NCI-H524 (cell line): ENCODE measurements at regions not wholly inside any gene's neighbourhood (a gene's known extent, or its start where the extent isn't known, plus 50 kb on each side); places are given as distances from the start of the nearest gene placed in this dataset.

ENCODE experiments used
- DNase-seq, 2 experiments: peaks; one replicate each; lab custom pipeline; 2025; lab: John Stamatoyannopoulos, UW

GRCh38 chr13:66071608-66072007, 1158.5 kb downstream of the PCDH9 start:
- no peak for DNase-seq

- DNase-seq, result no peak
Measured at GRCh38 chr13:66071029-66071428, 1159.1 kb downstream of the PCDH9 start.

DNA sequence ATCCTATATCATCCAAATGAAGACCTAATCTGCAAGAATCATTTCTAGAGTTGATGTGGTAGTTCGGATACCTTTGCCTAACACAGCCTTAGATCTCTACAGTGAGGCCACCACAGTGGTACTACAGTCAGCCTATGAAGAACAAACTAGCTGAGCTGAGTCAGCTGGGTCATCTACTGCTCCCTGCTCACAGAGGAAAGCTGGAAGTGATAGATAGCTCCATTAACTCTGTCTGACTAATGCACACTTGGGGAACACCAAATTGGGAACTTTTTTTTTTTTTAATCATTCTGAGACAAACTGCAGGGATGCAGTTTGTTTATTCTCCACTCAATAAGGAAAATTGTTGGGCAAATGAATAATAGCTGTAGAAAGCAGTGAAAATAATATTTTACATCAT, 1160.6 kb downstream of the PCDH9 start:
- DNase-seq, result no peak

DNA sequence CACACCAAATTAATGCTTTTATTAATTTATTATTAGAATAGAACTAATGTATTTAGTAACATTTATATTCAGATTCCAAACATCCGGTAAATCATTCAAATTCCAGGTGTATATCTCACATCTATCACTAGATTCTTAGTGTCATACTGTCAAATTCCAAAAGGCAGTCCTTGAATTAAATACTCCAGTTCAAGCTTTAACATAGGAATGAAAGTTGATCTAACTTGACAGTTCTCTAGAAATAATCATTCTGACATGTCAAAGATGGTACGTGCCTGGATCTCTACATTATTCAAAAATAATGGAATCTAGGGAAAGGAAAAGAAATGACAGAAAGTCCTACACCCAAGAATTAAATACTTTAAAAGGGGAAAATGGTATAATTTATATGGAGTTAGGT, 1161.5 kb downstream of the PCDH9 start:
- no peak for DNase-seq

DNA sequence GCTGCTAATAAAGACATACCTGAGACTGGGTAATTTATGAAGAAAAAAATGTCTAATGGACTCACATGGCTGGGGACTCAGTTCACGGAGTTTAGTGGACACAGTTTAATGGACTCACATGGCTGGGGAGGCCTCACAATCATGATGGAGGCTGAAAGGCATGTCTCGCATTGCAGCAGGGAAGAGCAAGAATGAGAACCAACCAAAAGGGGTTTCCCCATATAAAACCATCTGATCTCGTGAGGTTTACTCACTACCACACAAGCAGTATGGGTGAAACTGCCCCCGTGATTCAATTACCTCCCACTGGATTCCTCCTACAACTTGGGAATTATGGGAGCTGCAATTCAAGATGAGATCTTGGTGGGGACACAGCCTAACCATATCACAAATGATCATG, 1181.2 kb downstream of the PCDH9 start:
- DNase-seq, result no peak

- no peak for DNase-seq
Measured at GRCh38 chr13:66040506-66040905, 1189.6 kb downstream of the PCDH9 start.

GRCh38 chr13:66037096-66037495, 1193.0 kb downstream of the PCDH9 start:
- no peak for DNase-seq

DNA sequence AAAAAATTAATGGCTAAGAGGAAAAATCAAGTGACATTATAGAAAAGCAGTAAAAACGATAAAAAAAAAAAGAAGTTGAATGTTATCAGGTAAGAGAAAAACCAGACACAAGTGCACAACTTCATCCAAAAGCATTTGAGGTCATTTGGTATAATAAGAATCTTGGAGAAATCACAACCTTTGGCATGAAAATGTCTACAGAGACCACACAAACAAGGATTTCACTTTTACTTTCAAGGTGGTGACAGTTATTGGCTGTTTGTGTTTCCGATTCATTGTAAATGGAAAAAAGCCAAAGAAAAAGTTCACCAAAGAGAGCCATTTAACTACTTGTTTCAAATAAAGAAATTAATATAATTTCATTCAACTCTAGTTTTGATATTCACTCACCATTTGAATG, 1193.5 kb downstream of the PCDH9 start:
- no peak for DNase-seq

- DNase-seq, result peak; percentile 37 to 81
Measured at GRCh38 chr13:66036024-66036614, 1194.0 kb downstream of the PCDH9 start.

DNA sequence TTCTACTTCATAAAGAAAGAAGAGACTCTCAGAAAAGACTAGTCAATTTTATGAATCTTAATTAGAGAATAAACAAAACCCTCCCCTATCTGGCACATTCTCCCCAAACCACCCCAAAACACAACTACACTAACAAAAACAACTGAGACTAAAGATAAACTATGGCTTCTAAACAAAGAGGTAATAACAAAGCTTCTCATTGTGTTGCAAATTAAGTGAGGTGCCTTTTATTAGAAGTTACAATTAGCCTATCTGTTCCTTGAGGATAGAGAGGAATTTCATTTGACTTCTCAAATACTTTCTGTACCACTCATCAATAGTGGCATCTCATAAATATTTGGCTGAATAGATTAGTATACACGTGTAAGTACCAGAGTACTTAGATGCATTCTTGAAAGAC, 1196.2 kb downstream of the PCDH9 start:
- DNase-seq, result no peak

GRCh38 chr13:66021846-66022245, 1208.3 kb downstream of the PCDH9 start:
- no peak for DNase-seq

DNA sequence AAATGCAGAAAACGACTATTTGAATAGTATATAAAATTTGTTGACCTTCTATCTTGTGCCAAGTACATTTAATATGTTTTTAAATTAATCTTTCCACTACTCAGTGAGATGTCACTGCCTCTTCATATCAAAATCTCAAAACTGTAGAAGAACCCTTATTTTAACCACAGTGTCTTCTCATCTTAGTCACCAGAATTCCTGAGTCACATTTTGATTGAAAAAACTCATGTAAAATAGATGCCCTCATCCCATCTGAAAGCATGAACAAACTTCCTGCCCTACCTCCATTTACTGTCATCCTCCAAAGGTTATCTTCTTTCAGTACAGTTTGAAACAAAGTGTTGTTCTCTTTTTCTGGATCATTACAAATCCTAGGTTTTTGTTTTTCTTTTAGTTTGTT, 1215.4 kb downstream of the PCDH9 start:
- DNase-seq, result no peak

GRCh38 chr13:66009241-66009640, 1220.9 kb downstream of the PCDH9 start:
- no peak for DNase-seq

- DNase-seq, result no peak
Measured at GRCh38 chr13:66003558-66003957, 1226.6 kb downstream of the PCDH9 start.

DNA sequence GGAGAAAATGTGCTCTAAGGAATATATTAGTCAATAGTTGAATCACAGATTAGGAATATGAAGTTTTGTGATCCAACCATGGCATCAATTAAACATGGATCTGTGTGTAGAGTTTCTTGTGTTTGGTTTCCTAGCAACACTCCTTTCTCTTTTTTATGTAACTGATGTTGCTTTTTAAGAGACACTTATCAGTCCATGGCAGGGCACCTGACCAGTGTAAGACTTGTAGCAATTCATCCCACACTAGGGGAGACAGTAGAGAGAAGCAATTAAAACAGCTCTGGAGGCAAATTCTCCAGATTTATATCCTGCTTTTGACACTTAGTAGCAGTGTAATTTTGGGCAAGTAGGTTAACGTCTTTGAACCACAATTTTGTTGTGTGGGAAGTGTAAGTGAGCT, 1229.0 kb downstream of the PCDH9 start:
- no peak for DNase-seq

GRCh38 chr13:65999411-65999810, 1230.7 kb downstream of the PCDH9 start:
- DNase-seq, result no peak

DNA sequence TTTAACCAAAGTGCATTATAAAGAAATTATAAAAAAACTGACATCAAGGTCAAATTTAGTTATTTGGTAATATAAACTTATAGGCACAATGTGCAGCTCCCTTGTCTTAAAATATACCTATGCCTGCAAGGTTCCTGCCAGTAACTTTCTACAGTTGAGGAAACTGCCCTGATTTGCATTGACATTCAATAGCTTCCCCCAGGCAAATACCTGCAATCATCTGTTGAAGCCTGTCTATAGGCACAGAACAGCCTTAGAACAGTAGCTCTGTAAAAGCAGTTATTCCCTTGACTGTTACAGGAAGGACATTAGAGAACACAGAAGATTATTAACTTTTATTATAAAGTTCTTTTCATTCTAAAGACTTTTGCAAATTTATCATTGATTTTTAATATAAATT, 1239.5 kb downstream of the PCDH9 start:
- no peak for DNase-seq

DNA sequence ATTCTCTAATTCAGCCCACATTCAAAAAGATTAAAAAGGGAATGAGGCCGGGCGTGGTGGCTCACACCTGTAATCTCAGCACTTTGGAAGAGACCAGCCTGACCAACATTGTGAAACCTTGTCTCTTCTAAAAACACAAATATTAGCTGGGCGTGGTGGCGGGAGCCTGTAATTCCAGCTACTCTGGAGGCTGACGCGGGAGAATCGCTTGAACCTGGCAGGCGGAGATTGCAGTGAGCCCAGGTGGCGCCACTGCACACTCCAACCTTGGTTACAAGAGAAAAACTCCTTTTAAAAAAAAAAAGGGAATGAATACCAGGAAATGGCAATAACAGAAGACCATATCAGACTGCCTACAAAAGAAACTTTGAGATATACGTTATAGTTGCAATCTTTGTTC, 1244.5 kb downstream of the PCDH9 start:
- DNase-seq, result no peak

- DNase-seq, result no peak
Measured at GRCh38 chr13:65977525-65977924, 1252.6 kb downstream of the PCDH9 start.

DNA sequence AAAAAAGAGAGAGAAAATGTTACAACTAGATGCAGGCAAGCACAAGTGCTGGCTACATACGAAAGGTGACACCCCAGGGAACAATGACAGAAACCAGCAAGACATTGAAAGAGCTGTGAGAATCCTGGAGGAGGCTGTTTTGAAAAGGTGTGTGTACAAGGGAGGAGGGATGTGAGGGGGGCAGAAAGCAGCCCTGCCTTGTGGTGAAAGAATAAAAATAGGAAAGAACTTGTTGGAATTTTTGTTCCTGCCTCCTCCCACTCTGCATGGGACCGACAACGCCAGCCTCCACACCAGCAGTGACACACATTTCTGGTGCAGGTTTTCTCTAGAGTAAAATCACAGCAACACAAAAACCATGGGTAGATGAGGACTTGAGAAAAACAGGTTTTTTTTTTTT, 1258.6 kb downstream of the PCDH9 start:
- no peak for DNase-seq

DNA sequence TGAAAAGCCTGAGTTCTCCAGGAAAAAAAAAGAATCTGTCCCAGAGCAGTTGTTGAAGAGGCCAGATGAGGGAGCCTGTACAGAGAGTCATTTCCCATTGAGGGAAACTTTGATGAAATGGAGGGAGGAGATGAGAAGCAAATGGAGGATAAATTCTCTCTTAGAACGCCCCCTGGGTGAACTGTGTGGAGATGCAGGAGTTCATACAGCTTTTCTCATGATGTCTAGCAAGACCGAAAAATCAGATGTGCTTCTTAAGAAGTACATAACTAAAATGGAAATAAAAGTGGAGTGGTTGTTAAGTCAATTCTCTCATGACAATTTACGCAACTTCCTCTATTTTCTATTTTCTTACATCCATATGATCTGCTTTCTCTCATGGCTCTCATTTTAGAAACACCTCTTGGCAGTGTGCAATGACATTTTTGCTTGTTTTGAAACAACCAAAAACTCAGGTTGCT, 1263.1 kb downstream of the PCDH9 start:
- DNase-seq, result peak; percentile 20 to 67

DNA sequence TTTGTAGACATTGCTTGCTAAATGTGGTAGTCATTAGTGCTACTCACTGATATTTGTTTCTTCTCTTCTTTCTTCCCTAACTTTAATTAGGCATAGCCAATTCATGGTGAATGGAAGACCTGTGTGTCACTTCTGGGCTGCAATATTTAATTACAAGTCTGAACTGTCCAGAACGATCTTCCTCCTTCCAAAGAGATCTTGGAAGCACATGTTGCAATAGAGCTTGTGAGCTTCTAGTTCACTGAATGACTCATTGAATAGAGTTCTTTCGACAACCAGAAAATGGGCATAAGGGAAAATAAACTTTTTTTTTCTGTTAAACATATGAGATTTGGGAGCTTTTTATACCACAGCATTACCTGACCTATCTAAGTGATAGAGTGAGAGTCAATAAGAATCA, 1264.6 kb downstream of the PCDH9 start:
- DNase-seq, result no peak

DNA sequence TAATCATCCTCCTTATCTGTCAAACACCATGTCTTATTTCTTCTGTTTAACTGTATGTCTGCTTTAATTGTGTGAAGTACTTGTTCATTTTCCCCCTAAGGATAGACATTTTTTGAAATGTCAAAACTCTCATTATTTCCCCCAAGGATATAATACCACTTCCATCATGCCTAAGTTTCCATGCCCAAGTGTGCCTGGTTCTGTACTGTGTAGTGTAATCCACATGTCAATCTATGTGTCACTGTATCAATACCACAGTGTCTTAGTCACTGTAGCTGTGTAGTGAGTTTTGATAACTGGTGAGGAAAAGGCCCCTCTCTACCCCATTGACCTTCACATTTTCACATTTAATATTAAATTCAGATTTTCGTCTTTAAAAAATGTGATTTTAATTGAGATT, 1265.5 kb downstream of the PCDH9 start:
- DNase-seq, result no peak

- no peak for DNase-seq
Measured at GRCh38 chr13:65959305-65959704, 1270.8 kb downstream of the PCDH9 start.

GRCh38 chr13:65946387-65946786, 1283.7 kb downstream of the PCDH9 start:
- DNase-seq, result no peak
